Endothelial cell of umbilical vein (primary cell): ENCODE measurements at regions not wholly inside any gene's neighbourhood (a gene's known extent, or its start where the extent isn't known, plus 50 kb on each side); places are given as distances from the start of the nearest gene placed in this dataset.

Experiments used
- BruUV-seq: library from RNA; stranded (reverse); fragments of 400-500 nt; replicated peaks from 2 replicates; lab custom pipeline; 2021; lab: Mats Ljungman, UMichigan
- CTCF ChIA-PET: fragments of 300-600, 350-600 bp; sonication (Branson Sonifier 250); formaldehyde crosslinking; loops from one replicate; lab custom pipeline; 2021; ENCODE audit warnings: antibody characterized with exemption, inconsistent platforms; lab: Charles Lee
- POLR2A ChIA-PET: fragments of 300-600, 350-600 bp; sonication (Branson Sonifier 250); formaldehyde crosslinking; loops from one replicate; lab custom pipeline; 2021; ENCODE audit warnings: antibody characterized with exemption, inconsistent platforms; lab: Charles Lee
- DNase-seq: peaks from one replicate; pipeline ENCODE4 v3.0.0-alpha.2; 2011; ENCODE audit warnings: low read depth, low spot score
- FAIRE-seq: peaks from 2 replicates; lab custom pipeline; 2011; peaks lifted over from hg19 to GRCh38; lab: Jason Lieb, UNC
- H2AFZ ChIP-seq: 2 replicates; pipeline ENCODE4 v1.6.0; 2012; ENCODE audit warnings: low read depth, low read length, control low read depth, inconsistent platforms
- H3K27ac ChIP-seq: 2 replicates; pipeline ENCODE4 v1.5.1; 2011; ENCODE audit warnings: low read depth, mild to moderate bottlenecking, control low read depth, low read length, moderate library complexity; ENCODE audit not compliant: insufficient read depth
- H3K27me3 ChIP-seq, 2 experiments: 2 replicates each; pipeline versions ENCODE4 v1.6.0 to v1.6.1; 2011; ENCODE audit warnings: low read length in 2 of 2, mixed read lengths in 1 of 2; ENCODE audit not compliant: control insufficient read depth in 2 of 2, insufficient read depth in 2 of 2
- H3K36me3 ChIP-seq, 2 experiments: 2 replicates in 1 of 2; 3 replicates in 1 of 2; pipeline ENCODE4 v1.5.1; 2011; ENCODE audit warnings: low read length in 2 of 2, mild to moderate bottlenecking in 1 of 2, moderate library complexity in 1 of 2; ENCODE audit not compliant: control insufficient read depth in 2 of 2, insufficient read depth in 2 of 2; ENCODE audit errors: extremely low read depth in 1 of 2
- H3K4me1 ChIP-seq: 3 replicates; pipeline ENCODE4 v1.5.1; 2011; ENCODE audit warnings: mild to moderate bottlenecking, low read length; ENCODE audit not compliant: control insufficient read depth, insufficient read depth; ENCODE audit errors: extremely low read depth
- H3K4me2 ChIP-seq: 2 replicates; pipeline ENCODE4 v1.6.1; 2011; ENCODE audit warnings: low read length, control low read depth, mixed read lengths; ENCODE audit not compliant: insufficient read depth
- H3K4me3 ChIP-seq, 3 experiments: fragments of 200-600 bp in 1 of 3; sonication (generic), shearing (Covaris generic) in 1 of 3; replicated peaks in 1 of 3; 2 replicates each; pipeline ENCODE4 v1.5.1; 2011 to 2016; ENCODE audit warnings: control low read depth in 3 of 3, low read length in 3 of 3, mild to moderate bottlenecking in 2 of 3, inconsistent platforms in 1 of 3, low read depth in 1 of 3, moderate library complexity in 1 of 3; ENCODE audit not compliant: insufficient read depth in 1 of 3
- H3K79me2 ChIP-seq: 2 replicates; pipeline ENCODE4 v1.6.0; 2012; ENCODE audit warnings: low read length, inconsistent platforms; ENCODE audit not compliant: control insufficient read depth, insufficient read depth
- H3K9ac ChIP-seq: replicated peaks from 2 replicates; pipeline ENCODE3; 2011; ENCODE audit warnings: low read length, control low read depth; ENCODE audit not compliant: insufficient read depth; ENCODE audit errors: extremely low read depth
- H3K9me1 ChIP-seq: replicated peaks from 3 replicates; pipeline ENCODE4 v1.6.0; 2011; ENCODE audit warnings: mild to moderate bottlenecking, low read length; ENCODE audit not compliant: control insufficient read depth, insufficient read depth; ENCODE audit errors: extremely low read depth
- H3K9me3 ChIP-seq: replicated peaks from 2 replicates; pipeline ENCODE4 v1.5.1; 2012; ENCODE audit warnings: low read length, inconsistent platforms; ENCODE audit not compliant: control insufficient read depth, insufficient read depth
- H4K20me1 ChIP-seq: replicated peaks from 2 replicates; pipeline ENCODE3; 2011; ENCODE audit warnings: mild to moderate bottlenecking, low read length; ENCODE audit not compliant: control insufficient read depth, insufficient read depth; ENCODE audit errors: extremely low read depth
- CTCF ChIP-seq, 2 donors: IDR thresholded peaks; 1 replicate in 1 of 2; 2 replicates in 1 of 2; pipeline ENCODE4 v1.5.1; 2011; ENCODE audit warnings: low read length in 2 of 2, mild to moderate bottlenecking in 2 of 2, moderate library complexity in 2 of 2, control low read depth in 1 of 2, inconsistent platforms in 1 of 2, low read depth in 1 of 2; ENCODE audit not compliant: insufficient read depth in 1 of 2; ENCODE audit errors: extremely low read depth in 1 of 2
- EZH2 ChIP-seq: IDR thresholded peaks from 2 replicates; pipeline ENCODE4 v1.6.1; 2012; ENCODE audit warnings: borderline replicate concordance, low read depth, mild to moderate bottlenecking, moderate library complexity, low read length, inconsistent platforms; ENCODE audit not compliant: severe bottlenecking
- FOS ChIP-seq: IDR thresholded peaks from 2 replicates; pipeline ENCODE4 v1.6.1; 2011; ENCODE audit warnings: mild to moderate bottlenecking, low read length, moderate library complexity, borderline replicate concordance; ENCODE audit not compliant: insufficient read depth
- GATA2 ChIP-seq: IDR thresholded peaks from 2 replicates; pipeline ENCODE4 v1.7.0; 2011; ENCODE audit warnings: low read depth, mild to moderate bottlenecking, moderate library complexity, mixed read lengths, low read length; ENCODE audit not compliant: insufficient read length, insufficient read depth
- JUN ChIP-seq: IDR thresholded peaks from 2 replicates; pipeline ENCODE4 v1.6.1; 2011; ENCODE audit warnings: borderline replicate concordance, low read depth; ENCODE audit not compliant: insufficient read length, insufficient read depth
- MAX ChIP-seq: IDR thresholded peaks from 2 replicates; pipeline ENCODE4 v1.6.1; 2011; ENCODE audit not compliant: insufficient read depth, insufficient read length
- MYC ChIP-seq: IDR thresholded peaks from one replicate; pipeline ENCODE4 v1.6.1; 2011; ENCODE audit warnings: mild to moderate bottlenecking, low read depth, low read length
- POLR2A ChIP-seq: IDR thresholded peaks from 2 replicates; pipeline ENCODE4 v1.6.1; 2012; ENCODE audit warnings: low read depth, mild to moderate bottlenecking, control low read depth, low read length
- POLR2AphosphoS5 ChIP-seq: IDR thresholded peaks from 2 replicates; pipeline ENCODE4 v1.6.1; 2012; ENCODE audit warnings: low read depth, mild to moderate bottlenecking, control low read depth, low read length, moderate library complexity; ENCODE audit not compliant: insufficient read depth
- dilution Hi-C: fragments of 300-500 bp; cut with MboI; formaldehyde crosslinking; loops from one replicate; pipeline ENCODE4 v1.15.0; 2019; ENCODE audit warnings: low sequenced_read_pairs; ENCODE audit not compliant: extremely low pct_ligation_motif_present
- intact Hi-C: fragments of 100-400 bp; cut with micrococcal nuclease; formaldehyde crosslinking; loops from one replicate; pipeline ENCODE4 v1.10.0; 2022

- Histone ChIP-seq H3K27me3 (no peaks in the 10 kb centered on the region), H3K9me3 (no peaks in the 10 kb centered on the region), H2AFZ (no peak overlapping the region), H3K9me1 (no peaks in the 10 kb centered on the region), H3K9ac (no peak overlapping the region), H3K36me3 (no peaks in the 10 kb centered on the region), H3K79me2 (no peaks in the 10 kb centered on the region), H4K20me1 (no peaks in the 10 kb centered on the region), H3K4me1 (no peaks in the 10 kb centered on the region), H3K4me3 (no peak overlapping the region), H3K4me2 (no peak overlapping the region), H3K27ac (no peak overlapping the region)
- ChIA-PET CTCF (no interaction called here), POLR2A (no interaction called here)
- dilution Hi-C loops, result no loop called here
- intact Hi-C loops, result no loop called here
- DNase-seq, result no peak
- no peak for FAIRE-seq
- TF ChIP-seq POLR2AphosphoS5 (no peak), CTCF (IDR thresholded peaks at IDR 0.05; ENCODE audit: extremely low read depth in 1 of 2, insufficient read depth in 1 of 2, low read depth in 1 of 2, low read length in 2 of 2) (no peak), MYC (no peak), MAX (no peak), FOS (no peak), JUN (no peak), POLR2A (no peak), EZH2 (no peak), GATA2 (no peak)
- no TSS peak for BruUV-seq
Measured at GRCh38 chr2:81600088-81600487, 1295.5 kb upstream of the LRRTM1 start.
